Right lobe of liver (tissue), 6 donors: ENCODE measurements at regions not wholly inside any gene's neighbourhood (a gene's known extent, or its start where the extent isn't known, plus 50 kb on each side); places are given as distances from the start of the nearest gene placed in this dataset.

Experiments used
- ATAC-seq, 4 donors: fragments of 200-7000 bp; cut with Tn5 transposase; one replicate each; pipeline ENCODE4 v1.9.1; 2020; ENCODE audit warnings: mild to moderate bottlenecking in 4 of 4, moderate library complexity in 4 of 4
- DNase-seq, 3 donors: peaks; one replicate each; pipeline ENCODE4 v3.0.0-alpha.2; 2020
- H3K27ac ChIP-seq, 3 donors: fragments of 200-600 bp; one replicate each; pipeline ENCODE4 v1.8.0; 2022
- H3K27me3 ChIP-seq, 2 donors: fragments of 200-600 bp; one replicate each; pipeline ENCODE4 v1.8.0; 2022
- H3K36me3 ChIP-seq, 4 donors: fragments of 200-600 bp; sonication (generic) in 1 of 4; one replicate each; pipeline versions ENCODE4 v1.5.1 to v1.8.0; 2017 to 2022; ENCODE audit warnings: control low read depth in 1 of 4
- H3K4me1 ChIP-seq, 4 donors: fragments of 200-600 bp; sonication (generic) in 1 of 4; one replicate each; pipeline versions ENCODE4 v1.5.1 to v1.8.0; 2017 to 2022; ENCODE audit warnings: control low read depth in 1 of 4
- H3K4me3 ChIP-seq, 3 donors: fragments of 200-600 bp; one replicate each; pipeline ENCODE4 v1.8.0; 2022
- H3K9me3 ChIP-seq, 4 donors: fragments of 200-600 bp; sonication (generic) in 1 of 4; one replicate each; pipeline versions ENCODE4 v1.5.1 to v1.8.0; 2017 to 2022; ENCODE audit warnings: control low read depth in 1 of 4
- POLR2A ChIP-seq: fragments of 450-650 bp; IDR thresholded peaks from one replicate; pipeline ENCODE4 v1.6.1; 2017; ENCODE audit warnings: antibody characterized with exemption, mild to moderate bottlenecking
- WGBS: methylation state at CpG from one replicate; pipeline ENCODE4 v1.1.6; 2018; ENCODE audit warnings: low coverage, low lambda C conversion rate; ENCODE audit not compliant: insufficient coverage; ENCODE audit errors: missing lambda C conversion rate; 5-methylcytosine and 5-hydroxymethylcytosine counted together
- intact Hi-C, 2 donors: fragments of 100-400 bp; cut with DNase I; formaldehyde crosslinking; loops; one replicate each; pipeline versions ENCODE4 v1.11.2 to v1.14.1; 2022
- TF ChIP-seq, protein P1 (sequence below), 4 donors: fragments of 200-600 bp in 3 of 4; fragments of 450-650 bp in 1 of 4; IDR thresholded peaks; one replicate each; pipeline versions ENCODE4 v1.5.1 to v1.8.0; 2016 to 2022; ENCODE audit warnings: antibody characterized with exemption in 4 of 4, mild to moderate bottlenecking in 2 of 4
- donor health status: DM: no; HTN: yes; CAD: no.
- donor health status: DM: no; HTN: no; CAD: no.
- donor health status: DM: no; HTN: no; CAD: no.
- donor health status: DM: no; HTN: yes; CAD: no.
- donor health status: DM: no; HTN: yes; CAD: no.

DNA sequence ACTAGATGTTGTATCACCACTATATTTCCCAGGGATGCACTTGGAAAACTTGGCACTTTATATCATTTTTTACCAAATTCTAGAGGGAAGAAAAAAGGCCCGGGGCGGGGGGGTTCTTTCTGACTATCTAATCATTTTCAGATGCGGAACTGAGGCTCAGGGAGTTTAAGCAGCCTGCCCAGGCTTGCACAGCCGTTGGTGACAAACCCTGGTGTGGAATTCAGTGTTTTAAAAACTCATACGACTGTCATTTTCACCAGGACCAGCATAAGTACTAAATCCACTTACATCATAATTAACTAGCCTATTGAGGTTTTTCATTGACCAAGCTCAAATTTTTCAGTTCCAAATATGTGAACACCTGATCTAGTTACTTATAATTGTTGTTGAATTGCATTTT is 181.0 kb downstream of the IPO8 start:
- no peak for DNase-seq
- H3K4me3 ChIP-seq: no peak overlapping the region
- WGBS: 61% methylated on average over 5 of the region's 5 CpGs
- intact Hi-C loops: no loop called here
- ATAC-seq: no peak
- peaks cover 0 to 4% (median 0%) of the 10 kb centered on the region in 4 donors for H3K4me1 ChIP-seq
- no peak for TF ChIP-seq POLR2A
- TF ChIP-seq, protein P1, sequence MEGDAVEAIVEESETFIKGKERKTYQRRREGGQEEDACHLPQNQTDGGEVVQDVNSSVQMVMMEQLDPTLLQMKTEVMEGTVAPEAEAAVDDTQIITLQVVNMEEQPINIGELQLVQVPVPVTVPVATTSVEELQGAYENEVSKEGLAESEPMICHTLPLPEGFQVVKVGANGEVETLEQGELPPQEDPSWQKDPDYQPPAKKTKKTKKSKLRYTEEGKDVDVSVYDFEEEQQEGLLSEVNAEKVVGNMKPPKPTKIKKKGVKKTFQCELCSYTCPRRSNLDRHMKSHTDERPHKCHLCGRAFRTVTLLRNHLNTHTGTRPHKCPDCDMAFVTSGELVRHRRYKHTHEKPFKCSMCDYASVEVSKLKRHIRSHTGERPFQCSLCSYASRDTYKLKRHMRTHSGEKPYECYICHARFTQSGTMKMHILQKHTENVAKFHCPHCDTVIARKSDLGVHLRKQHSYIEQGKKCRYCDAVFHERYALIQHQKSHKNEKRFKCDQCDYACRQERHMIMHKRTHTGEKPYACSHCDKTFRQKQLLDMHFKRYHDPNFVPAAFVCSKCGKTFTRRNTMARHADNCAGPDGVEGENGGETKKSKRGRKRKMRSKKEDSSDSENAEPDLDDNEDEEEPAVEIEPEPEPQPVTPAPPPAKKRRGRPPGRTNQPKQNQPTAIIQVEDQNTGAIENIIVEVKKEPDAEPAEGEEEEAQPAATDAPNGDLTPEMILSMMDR (IDR thresholded peaks at IDR 0.05): no peak
- H3K27me3 ChIP-seq: no peaks in the 10 kb centered on the region
- no peak overlapping the region for H3K27ac ChIP-seq
- H3K36me3 ChIP-seq: no peaks in the 10 kb centered on the region
- H3K9me3 ChIP-seq: no peaks in the 10 kb centered on the region

DNA sequence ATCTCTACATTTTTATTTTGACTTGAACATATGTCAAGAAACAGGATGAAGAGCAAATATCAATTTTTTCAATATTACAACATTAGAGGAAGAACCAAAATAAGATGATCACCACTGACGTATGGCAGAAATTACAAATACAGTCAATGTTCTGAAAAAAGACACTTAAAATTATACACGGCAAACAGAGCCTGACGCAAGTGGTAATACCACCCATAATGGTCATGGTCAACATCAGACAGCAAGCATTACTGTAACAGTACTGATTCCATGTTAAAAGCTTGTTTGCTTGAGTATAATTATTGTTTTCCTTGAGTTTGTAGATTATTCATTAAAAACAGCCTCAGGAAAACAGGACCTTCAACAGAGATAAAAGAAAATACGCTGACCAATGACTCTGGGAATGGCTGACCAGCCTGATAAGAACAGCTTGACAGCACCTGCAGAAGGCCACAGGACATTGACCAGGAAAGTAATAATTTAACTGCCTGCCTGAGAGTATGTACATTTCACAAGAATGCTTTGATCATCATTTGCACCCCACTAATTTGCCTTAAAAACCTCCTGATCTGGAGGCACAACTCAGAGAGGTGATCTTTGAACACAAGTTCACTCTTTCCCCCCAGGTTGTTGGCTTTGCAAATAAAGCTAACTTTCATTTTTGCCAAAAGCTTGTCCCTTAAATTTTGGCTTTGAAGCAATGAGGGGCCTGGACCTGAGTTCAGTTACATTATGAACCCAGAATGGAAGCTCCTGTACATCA is 187.3 kb downstream of the IPO8 start:
- H3K4me1 ChIP-seq: peaks cover 0 to 33% (median 6%) of the 10 kb centered on the region in 4 donors
- no peak overlapping the region for H3K4me3 ChIP-seq
- 34% methylated on average over 4 of the region's 4 CpGs for WGBS
- peak; percentile 73 to 81 (median 75) for ATAC-seq
- no peaks in the 10 kb centered on the region for H3K27me3 ChIP-seq
- TF ChIP-seq, protein P1 (IDR thresholded peaks at IDR 0.05): no peak
- no peak for TF ChIP-seq POLR2A
- no peaks in the 10 kb centered on the region for H3K36me3 ChIP-seq
- no peaks in the 10 kb centered on the region for H3K9me3 ChIP-seq
- no peak for DNase-seq
- intact Hi-C loops: no loop called here
- H3K27ac ChIP-seq: peak overlapping the region in 2 of 3 donors; percentile 76 to 82

DNA sequence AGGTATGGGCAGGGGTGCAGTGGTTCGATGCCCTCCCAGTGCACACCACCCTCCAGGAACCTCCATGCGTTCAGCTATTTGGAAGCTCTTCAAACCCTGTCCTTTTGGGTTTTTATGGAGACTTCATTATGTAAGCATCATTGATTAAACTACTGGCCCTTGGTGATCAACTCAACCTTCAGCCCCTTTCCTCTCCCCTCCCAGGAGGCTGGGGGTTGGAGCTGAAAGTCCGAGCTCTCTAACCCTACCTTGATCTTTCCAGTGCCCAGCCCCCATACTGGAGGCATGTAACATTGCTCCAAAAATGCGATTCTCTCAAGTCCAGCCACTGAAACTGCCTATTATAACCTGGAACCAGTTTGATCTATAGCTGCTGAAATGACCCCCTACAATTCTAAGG is 188.1 kb downstream of the IPO8 start:
- WGBS: 26% methylated on average over 4 of the region's 4 CpGs
- Histone ChIP-seq H3K36me3 (no peaks in the 10 kb centered on the region), H3K4me3 (peak overlapping the region in 1 of 3 donors; percentile 9), H3K4me1 (peaks cover 0 to 33% (median 6%) of the 10 kb centered on the region in 4 donors), H3K27ac (peak overlapping the region; percentile 13 to 82 (median 76)), H3K9me3 (no peaks in the 10 kb centered on the region), H3K27me3 (no peaks in the 10 kb centered on the region)
- DNase-seq: peak in 2 of 3 donors; percentile 53 to 74
- TF ChIP-seq, protein P1 (IDR thresholded peaks at IDR 0.05): no peak
- no peak for TF ChIP-seq POLR2A
- intact Hi-C loops: no loop called here
- peak; percentile 6 to 74 (median 40) for ATAC-seq

DNA sequence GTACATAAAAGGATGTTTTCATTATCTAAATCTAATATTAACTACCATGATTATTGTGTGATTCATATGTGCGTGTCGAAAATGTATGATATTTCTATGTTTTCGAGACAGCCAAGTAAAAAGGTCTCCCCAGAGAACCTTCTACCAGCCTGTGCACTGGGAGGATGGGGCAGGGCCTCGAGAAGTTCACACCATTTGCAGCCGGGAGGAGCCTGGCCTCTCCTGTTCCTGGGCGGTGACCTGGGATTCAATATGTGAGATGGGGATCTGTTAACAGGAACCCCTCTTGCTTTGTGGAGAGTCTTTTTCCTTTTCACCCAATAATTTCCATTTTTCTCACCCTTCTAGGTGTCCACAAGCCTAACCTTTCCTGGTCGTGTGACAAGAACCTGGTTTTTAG is 189.3 kb downstream of the IPO8 start:
- WGBS: 37% methylated on average over 7 of the region's 7 CpGs

More for the DNA sequence above, 189.3 kb downstream of the IPO8 start:
- Histone ChIP-seq H3K27ac (peak overlapping the region; percentile 13 to 82 (median 76)), H3K4me1 (peaks cover 0 to 33% (median 6%) of the 10 kb centered on the region in 4 donors), H3K4me3 (peak overlapping the region in 2 of 3 donors; percentile 9 to 14), H3K9me3 (no peaks in the 10 kb centered on the region), H3K36me3 (no peaks in the 10 kb centered on the region), H3K27me3 (no peaks in the 10 kb centered on the region)
- intact Hi-C loops: no loop called here
- DNase-seq (peak in 1 of 3 donors; percentile 36), ATAC-seq (peak; percentile 37 to 80 (median 76))
- TF ChIP-seq, protein P1 (IDR thresholded peaks at IDR 0.05): no peak
- no peak for TF ChIP-seq POLR2A
